GM12874 (cell line): ENCODE measurements at regions not wholly inside any gene's neighbourhood (a gene's known extent, or its start where the extent isn't known, plus 50 kb on each side); places are given as distances from the start of the nearest gene placed in this dataset.

ENCODE experiments used
- CTCF ChIP-seq: IDR thresholded peaks from 2 replicates; pipeline ENCODE4 v1.5.1; 2011; ENCODE audit warnings: low read depth, mild to moderate bottlenecking, control low read depth, low read length, moderate library complexity; ENCODE audit not compliant: insufficient read depth

DNA sequence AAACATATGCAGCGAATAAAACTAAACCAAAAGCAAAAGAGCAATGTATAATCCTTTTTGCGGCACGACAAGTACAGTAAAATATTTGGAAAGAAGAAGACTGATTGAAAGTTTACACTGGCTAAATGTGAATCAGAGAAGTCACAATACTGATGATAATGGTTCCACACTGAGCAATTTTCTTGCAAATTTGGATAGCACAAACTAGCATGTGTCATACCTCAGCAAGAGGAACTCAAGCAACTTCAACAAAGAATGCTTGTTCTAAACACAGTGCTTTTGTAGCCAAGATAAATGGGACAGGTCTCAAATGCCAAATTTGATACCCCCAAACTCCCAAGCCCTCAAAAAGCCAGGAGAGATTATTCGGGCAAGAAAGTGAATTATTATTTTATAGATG is 839.1 kb downstream of the GALC start:
- no peak for TF ChIP-seq CTCF

GRCh38 chr14:87153391-87153790 is 839.6 kb downstream of the GALC start:
- TF ChIP-seq CTCF, result no peak

DNA sequence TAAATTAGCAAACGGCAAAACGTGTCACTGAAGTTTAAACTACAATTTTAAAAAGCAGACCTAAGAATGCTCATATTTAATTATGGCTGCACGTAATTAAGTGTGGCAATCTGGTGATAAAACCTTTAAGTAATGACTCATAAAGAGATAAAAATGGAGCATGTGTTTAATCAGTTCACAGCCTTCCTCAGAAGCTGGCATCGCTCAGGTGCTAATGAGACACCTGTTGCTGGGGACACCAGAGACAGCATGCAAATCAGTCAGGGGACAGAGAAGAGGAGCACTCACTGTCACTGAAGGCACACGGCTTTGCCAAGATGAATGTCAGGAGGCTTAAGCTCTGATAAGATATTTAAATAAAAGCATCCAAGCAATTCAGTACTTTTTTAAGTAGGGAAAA is 840.3 kb downstream of the GALC start:
- TF ChIP-seq CTCF, result no peak

DNA sequence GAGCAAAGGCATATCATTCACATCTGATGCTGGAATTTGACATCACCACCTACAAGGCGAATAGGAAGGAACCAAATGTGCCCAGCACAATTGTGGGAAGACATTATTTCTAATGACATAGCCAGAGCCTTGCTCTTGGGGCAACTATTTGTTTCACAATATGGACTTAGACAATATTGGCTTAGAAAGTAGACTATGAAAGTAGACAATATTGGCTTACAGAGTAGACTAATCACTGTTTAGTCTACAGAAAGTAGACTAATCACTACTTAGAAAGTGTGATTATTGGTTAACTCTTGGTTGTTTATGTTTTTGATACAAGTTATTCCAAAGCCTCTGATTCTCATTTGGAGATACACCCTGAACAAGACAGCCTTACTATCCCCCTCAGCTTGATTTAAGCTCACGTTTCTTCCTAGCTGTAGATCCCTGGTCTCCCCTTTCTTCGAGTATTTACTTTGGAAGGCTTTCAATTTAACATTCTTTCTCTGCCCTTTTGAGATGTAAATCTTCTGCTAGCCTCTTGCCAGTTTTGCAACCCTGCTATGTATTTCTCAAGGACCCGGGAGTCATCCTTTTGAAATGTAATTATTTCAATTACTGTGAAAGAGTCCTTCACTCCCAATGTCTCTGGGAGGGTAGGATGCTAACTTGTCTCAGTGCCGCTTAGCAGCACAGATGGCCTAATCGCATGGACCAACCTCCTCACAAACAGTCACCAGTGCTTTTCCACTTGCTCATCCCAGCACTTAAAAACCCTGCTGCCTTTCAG is 843.2 kb downstream of the GALC start:
- TF ChIP-seq CTCF, result no peak

DNA sequence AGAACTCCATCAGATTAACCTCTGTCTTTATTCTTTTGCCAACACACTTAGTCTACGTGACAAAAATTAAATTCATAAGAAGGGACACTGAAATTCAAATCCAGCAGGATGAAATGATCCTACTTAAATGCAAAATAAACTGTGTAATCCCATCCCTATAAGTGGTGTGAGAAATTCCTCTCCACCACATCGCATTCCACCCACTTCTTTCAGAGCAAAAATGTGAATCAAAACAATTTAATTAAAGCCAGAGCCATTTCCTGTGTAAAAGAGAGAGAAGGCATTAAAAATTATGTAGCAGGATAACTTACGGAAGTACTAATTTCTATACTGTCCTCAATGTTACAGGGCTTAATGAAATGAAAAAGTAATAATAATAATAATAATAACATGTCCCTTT is 844.3 kb downstream of the GALC start:
- TF ChIP-seq CTCF, result no peak

GRCh38 chr14:87142551-87143211 is 850.3 kb downstream of the GALC start:
- TF ChIP-seq CTCF, result no peak

DNA sequence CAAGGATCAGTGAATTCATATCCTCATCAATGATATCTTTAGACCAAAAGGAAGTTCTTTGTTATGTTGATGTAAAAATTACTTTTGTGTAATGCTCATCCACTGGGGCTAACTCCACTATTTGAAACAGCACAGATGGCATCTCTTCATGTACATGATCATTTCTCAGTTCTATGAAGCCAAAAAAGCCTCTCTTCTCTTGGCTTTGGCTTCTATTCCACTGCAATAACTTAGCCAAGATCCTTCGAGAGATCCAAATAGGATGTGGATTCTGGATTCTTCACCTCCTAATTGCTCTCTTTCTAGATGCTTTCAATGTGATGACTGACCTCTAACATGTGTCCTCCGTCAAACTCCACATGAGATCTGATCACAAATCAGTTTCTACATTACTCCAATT is 851.2 kb downstream of the GALC start:
- no peak for TF ChIP-seq CTCF
